ENCODE measurements at regions not wholly inside any gene's neighbourhood (a gene's known extent, or its start where the extent isn't known, plus 50 kb on each side); places are given as distances from the start of the nearest gene placed in this dataset.

GRCh38 chr5:167479779-167480178 lies 811.7 kb upstream of the WWC1 start:
- Histone ChIP-seq H3K4me3 (no peak overlapping the region), H3K27me3 (no peaks in the 10 kb centered on the region), H3K4me1 (no peaks in the 10 kb centered on the region), H3K27ac (no peak overlapping the region), H3K9me3 (no peaks in the 10 kb centered on the region), H3K36me3 (no peaks in the 10 kb centered on the region)
- no peak for DNase-seq
- intact Hi-C loops (cut with DNase I; ENCODE audit: low total_unique reads), result no loop called here
- WGBS, 2 donors (ENCODE audit: low coverage in 1 of 2), result 57 to 75% methylated on average over 4 of the region's 4 CpGs
- TF ChIP-seq POLR2A (IDR thresholded peaks at IDR 0.05) (no peak), EP300 (IDR thresholded peaks at IDR 0.05; ENCODE audit: low read depth) (no peak), POLR2AphosphoS5 (IDR thresholded peaks at IDR 0.05) (no peak), CTCF (IDR thresholded peaks at IDR 0.05) (no peak)
- in situ Hi-C loops (cut with MboI; ENCODE audit: low pct_ligation_motif_present in 1 of 4, low pct_unique_long_range_greater_than_20kb in 1 of 4, low sequenced_read_pairs in 3 of 4), result no loop called here

- 77 to 95% methylated on average over 8 of the region's 8 CpGs for WGBS, 2 donors (ENCODE audit: low coverage in 1 of 2)
- DNase-seq, result no peak
- Histone ChIP-seq H3K27ac (no peak overlapping the region), H3K9me3 (no peaks in the 10 kb centered on the region), H3K4me1 (no peaks in the 10 kb centered on the region), H3K4me3 (no peak overlapping the region), H3K36me3 (no peaks in the 10 kb centered on the region), H3K27me3 (no peaks in the 10 kb centered on the region)
- in situ Hi-C loops (cut with MboI; ENCODE audit: low pct_ligation_motif_present in 1 of 4, low pct_unique_long_range_greater_than_20kb in 1 of 4, low sequenced_read_pairs in 3 of 4) (no loop called here), intact Hi-C loops (cut with DNase I; ENCODE audit: low total_unique reads) (no loop called here)
- TF ChIP-seq EP300 (IDR thresholded peaks at IDR 0.05; ENCODE audit: low read depth) (no peak), POLR2AphosphoS5 (IDR thresholded peaks at IDR 0.05) (no peak), CTCF (IDR thresholded peaks at IDR 0.05) (no peak)
Observed at GRCh38 chr5:167481345-167481744, 810.1 kb upstream of the WWC1 start.

GRCh38 chr5:167482555-167482954 lies 808.9 kb upstream of the WWC1 start:
- intact Hi-C loops (cut with DNase I; ENCODE audit: low total_unique reads) (no loop called here), in situ Hi-C loops (cut with MboI; ENCODE audit: low pct_ligation_motif_present in 1 of 4, low pct_unique_long_range_greater_than_20kb in 1 of 4, low sequenced_read_pairs in 3 of 4) (no loop called here)
- Histone ChIP-seq H3K4me1 (no peaks in the 10 kb centered on the region), H3K36me3 (no peaks in the 10 kb centered on the region), H3K27me3 (no peaks in the 10 kb centered on the region), H3K27ac (no peak overlapping the region), H3K4me3 (no peak overlapping the region), H3K9me3 (no peaks in the 10 kb centered on the region)
- DNase-seq, result no peak
- TF ChIP-seq EP300 (IDR thresholded peaks at IDR 0.05; ENCODE audit: low read depth), result no peak
- no peak for TF ChIP-seq POLR2A (IDR thresholded peaks at IDR 0.05)
- TF ChIP-seq POLR2AphosphoS5 (IDR thresholded peaks at IDR 0.05), result no peak
- no peak for TF ChIP-seq CTCF (IDR thresholded peaks at IDR 0.05)
- 57 to 78% methylated on average over 1 to 2 of the region's 2 CpGs for WGBS, 2 donors (ENCODE audit: low coverage in 1 of 2)

GRCh38 chr5:167485061-167485774 lies 806.2 kb upstream of the WWC1 start:
- no peak overlapping the region for H3K27ac ChIP-seq
- in situ Hi-C loops (cut with MboI; ENCODE audit: low pct_ligation_motif_present in 1 of 4, low pct_unique_long_range_greater_than_20kb in 1 of 4, low sequenced_read_pairs in 3 of 4), result no loop called here

More at GRCh38 chr5:167485061-167485774, 806.2 kb upstream of the WWC1 start:
- Histone ChIP-seq H3K27me3 (no peaks in the 10 kb centered on the region), H3K4me3 (no peak overlapping the region), H3K4me1 (no peaks in the 10 kb centered on the region), H3K36me3 (no peaks in the 10 kb centered on the region), H3K9me3 (no peaks in the 10 kb centered on the region)
- WGBS, 2 donors (ENCODE audit: low coverage in 1 of 2), result 88% methylated on average over 8 of the region's 8 CpGs
- intact Hi-C loops (cut with DNase I; ENCODE audit: low total_unique reads), result no loop called here
- TF ChIP-seq POLR2A (IDR thresholded peaks at IDR 0.05), result no peak
- no peak for TF ChIP-seq CTCF (IDR thresholded peaks at IDR 0.05)
- TF ChIP-seq POLR2AphosphoS5 (IDR thresholded peaks at IDR 0.05), result no peak
- TF ChIP-seq EP300 (IDR thresholded peaks at IDR 0.05; ENCODE audit: low read depth), result no peak
- no peak for DNase-seq

All from transverse colon (tissue), 4 donors.